ENCODE measurements at regions not wholly inside any gene's neighbourhood (a gene's known extent, or its start where the extent isn't known, plus 50 kb on each side); places are given as distances from the start of the nearest gene placed in this dataset.

GRCh38 chr7:89800761-89801160, 353.5 kb upstream of the STEAP1 start:
- H3K4me3 ChIP-seq (ENCODE audit: low read depth, low read length): no peak overlapping the region
- TF ChIP-seq, protein P1, sequence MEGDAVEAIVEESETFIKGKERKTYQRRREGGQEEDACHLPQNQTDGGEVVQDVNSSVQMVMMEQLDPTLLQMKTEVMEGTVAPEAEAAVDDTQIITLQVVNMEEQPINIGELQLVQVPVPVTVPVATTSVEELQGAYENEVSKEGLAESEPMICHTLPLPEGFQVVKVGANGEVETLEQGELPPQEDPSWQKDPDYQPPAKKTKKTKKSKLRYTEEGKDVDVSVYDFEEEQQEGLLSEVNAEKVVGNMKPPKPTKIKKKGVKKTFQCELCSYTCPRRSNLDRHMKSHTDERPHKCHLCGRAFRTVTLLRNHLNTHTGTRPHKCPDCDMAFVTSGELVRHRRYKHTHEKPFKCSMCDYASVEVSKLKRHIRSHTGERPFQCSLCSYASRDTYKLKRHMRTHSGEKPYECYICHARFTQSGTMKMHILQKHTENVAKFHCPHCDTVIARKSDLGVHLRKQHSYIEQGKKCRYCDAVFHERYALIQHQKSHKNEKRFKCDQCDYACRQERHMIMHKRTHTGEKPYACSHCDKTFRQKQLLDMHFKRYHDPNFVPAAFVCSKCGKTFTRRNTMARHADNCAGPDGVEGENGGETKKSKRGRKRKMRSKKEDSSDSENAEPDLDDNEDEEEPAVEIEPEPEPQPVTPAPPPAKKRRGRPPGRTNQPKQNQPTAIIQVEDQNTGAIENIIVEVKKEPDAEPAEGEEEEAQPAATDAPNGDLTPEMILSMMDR (conservative IDR thresholded peaks at IDR 0.05; ENCODE audit: low read depth, low read length): no peak
- DNase-seq (ENCODE audit: low read depth): no peak

- TF ChIP-seq, protein P1 (conservative IDR thresholded peaks at IDR 0.05; ENCODE audit: low read depth, low read length): no peak
- no peak for DNase-seq (ENCODE audit: low read depth)
- H3K4me3 ChIP-seq (ENCODE audit: low read depth, low read length): no peak overlapping the region
These were observed 345.0 kb upstream of the STEAP1 start for GRCh38 chr7:89809291-89809690.

DNA sequence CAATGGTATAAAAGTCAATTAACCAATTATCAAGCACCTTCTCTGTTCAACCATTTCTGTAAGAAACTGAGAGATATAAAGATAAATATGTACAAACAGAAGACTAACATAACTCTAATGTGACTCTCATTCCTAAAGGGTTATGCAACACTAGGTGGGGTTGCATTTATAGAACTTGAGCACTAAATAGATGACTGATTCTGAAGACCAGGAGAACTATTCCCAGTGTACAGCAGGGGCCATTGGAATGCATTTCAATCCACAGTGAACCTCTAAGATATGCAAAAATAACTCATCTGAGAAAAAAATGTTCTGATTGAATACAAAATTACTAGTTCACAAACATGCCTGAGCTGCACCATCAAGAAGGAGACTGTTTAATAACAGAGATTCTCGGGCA, 341.2 kb upstream of the STEAP1 start:
- TF ChIP-seq, protein P1 (conservative IDR thresholded peaks at IDR 0.05; ENCODE audit: low read depth, low read length): no peak
- DNase-seq (ENCODE audit: low read depth): no peak
- no peak overlapping the region for H3K4me3 ChIP-seq (ENCODE audit: low read depth, low read length)

DNA sequence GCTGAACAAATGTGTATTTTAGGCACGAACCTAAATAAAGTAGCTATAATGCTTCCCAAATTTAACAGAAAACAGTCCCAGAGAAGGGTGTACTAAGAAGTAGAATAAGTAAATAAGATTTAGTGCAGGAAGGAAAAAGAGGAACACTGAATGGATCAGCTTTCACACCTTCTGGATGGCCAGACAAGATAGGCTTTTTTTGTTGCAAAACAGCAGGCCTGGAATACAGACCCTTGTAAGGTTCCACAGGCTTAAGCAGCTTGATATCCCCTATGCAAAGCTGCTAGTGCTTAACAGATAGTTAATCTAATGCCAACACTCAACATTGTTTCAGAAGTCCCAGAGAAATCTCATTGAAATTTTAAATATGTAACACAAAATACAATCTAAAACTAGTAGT, 328.1 kb upstream of the STEAP1 start:
- no peak overlapping the region for H3K4me3 ChIP-seq (ENCODE audit: low read depth, low read length)
- DNase-seq (ENCODE audit: low read depth): no peak
- TF ChIP-seq, protein P1 (conservative IDR thresholded peaks at IDR 0.05; ENCODE audit: low read depth, low read length): no peak

- DNase-seq (ENCODE audit: low read depth): no peak
- TF ChIP-seq, protein P1 (conservative IDR thresholded peaks at IDR 0.05; ENCODE audit: low read depth, low read length): no peak
- H3K4me3 ChIP-seq (ENCODE audit: low read depth, low read length): no peak overlapping the region
These were observed 327.7 kb upstream of the STEAP1 start for GRCh38 chr7:89826557-89826956.

GRCh38 chr7:89837515-89837914, 316.8 kb upstream of the STEAP1 start:
- TF ChIP-seq, protein P1 (conservative IDR thresholded peaks at IDR 0.05; ENCODE audit: low read depth, low read length): no peak
- H3K4me3 ChIP-seq (ENCODE audit: low read depth, low read length): no peak overlapping the region
- peak; percentile 7 for DNase-seq (ENCODE audit: low read depth)

GRCh38 chr7:89839329-89839728, 314.9 kb upstream of the STEAP1 start:
- H3K4me3 ChIP-seq (ENCODE audit: low read depth, low read length): no peak overlapping the region
- TF ChIP-seq, protein P1 (conservative IDR thresholded peaks at IDR 0.05; ENCODE audit: low read depth, low read length): no peak
- no peak for DNase-seq (ENCODE audit: low read depth)
